ENCODE measurements at regions not wholly inside any gene's neighbourhood (a gene's known extent, or its start where the extent isn't known, plus 50 kb on each side); places are given as distances from the start of the nearest gene placed in this dataset.

DNA sequence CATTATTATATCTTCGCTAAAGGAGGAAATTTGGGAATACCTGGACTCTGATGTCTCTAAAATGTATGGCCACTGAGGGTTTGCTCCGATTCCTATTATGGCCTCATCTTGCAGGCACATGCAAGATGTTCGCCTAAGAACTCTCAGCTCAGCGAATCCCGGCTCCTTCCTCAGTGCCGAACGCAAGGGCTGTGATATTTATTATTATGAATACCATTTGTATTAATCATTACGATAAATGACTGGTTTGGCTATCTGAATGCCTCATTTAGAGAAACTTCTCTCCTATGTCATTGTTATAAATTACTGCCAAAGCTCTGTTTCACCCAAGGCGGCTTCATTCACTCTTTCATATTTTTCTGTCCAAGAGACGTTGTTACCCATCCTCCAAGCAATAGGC is 369.7 kb upstream of the TSHZ3 start:
- DNase-seq, result no peak

GRCh38 chr19:31723101-31723500 is 373.9 kb upstream of the TSHZ3 start:
- no peak for DNase-seq

- DNase-seq, result no peak
These were observed 375.8 kb upstream of the TSHZ3 start for GRCh38 chr19:31725051-31725450.

GRCh38 chr19:31727536-31727935 is 378.3 kb upstream of the TSHZ3 start:
- no peak for DNase-seq

GRCh38 chr19:31730270-31730669 is 381.0 kb upstream of the TSHZ3 start:
- DNase-seq, result no peak

- no peak for DNase-seq
These were observed 384.4 kb upstream of the TSHZ3 start for GRCh38 chr19:31733591-31733990.

- DNase-seq, result no peak
These were observed 393.0 kb upstream of the TSHZ3 start for GRCh38 chr19:31742249-31742648.

GRCh38 chr19:31745731-31746130 is 396.5 kb upstream of the TSHZ3 start:
- no peak for DNase-seq

DNA sequence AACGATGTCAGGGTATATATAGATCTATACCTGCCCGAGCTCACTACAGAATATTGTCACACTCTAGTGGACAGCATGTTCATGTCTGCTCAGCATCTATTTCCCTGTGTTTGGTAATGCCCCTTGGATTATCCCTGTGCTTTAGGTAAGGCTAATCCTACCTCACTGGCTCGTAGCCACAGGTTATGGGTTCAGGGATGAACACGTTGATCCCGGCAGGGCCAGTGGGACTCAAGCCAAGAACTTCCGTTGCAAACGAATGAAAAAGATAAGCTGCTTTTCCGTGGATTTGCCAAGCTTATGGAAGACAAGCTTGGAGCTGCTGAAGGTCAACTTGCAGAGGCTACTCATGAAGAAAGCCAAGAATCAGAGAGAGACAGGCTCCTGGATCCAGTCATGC is 400.0 kb upstream of the TSHZ3 start:
- DNase-seq, result no peak

DNA sequence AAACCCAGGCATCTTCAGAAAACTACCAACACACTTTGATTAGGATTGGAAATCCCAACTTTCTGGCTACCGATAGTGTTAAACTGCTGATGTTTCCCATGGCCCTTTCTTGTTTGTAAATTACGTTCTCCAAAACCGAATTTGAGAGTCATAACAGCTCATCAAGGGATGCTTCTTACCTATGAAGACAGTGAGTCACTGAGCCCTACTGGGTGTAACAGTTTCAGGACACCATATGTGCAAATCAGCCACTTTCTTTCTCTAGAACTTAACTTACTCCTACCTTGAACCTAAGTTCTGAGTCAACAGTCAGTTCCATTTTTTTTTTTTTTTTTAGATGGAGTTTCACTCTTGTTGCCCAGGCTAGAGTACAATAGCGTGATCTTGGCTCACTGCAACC is 410.1 kb upstream of the TSHZ3 start:
- DNase-seq, result no peak

DNA sequence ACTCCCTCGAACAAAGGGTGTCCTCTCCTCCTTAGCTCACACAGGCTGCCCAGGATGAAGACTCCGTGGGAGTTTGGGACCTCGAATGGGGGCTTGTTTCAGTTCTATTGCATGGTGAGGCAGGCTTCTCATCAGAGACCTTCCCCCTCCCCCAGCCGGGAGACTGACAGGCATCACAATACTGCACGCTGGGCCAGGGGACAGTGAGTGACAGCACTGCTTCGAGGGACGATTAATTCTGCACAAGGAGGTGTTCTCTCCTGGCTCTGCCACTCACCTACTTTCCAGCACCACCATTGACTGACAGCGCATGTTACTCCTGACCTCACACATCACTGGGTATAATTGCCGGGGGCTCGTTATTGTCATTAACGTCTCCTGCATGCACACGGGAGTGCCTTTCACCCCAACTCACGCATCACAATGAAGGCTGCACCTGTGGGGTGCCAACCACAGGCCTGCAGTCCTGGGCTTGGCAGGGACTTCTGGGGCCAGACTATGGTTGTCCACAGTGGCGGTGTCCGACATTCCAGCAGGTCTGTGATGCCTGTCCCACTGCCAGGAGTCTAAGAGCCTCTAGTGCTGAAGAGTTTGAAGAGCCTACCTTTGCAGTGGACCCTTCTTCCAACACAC is 412.2 kb upstream of the TSHZ3 start:
- DNase-seq, result no peak

- DNase-seq, result no peak
These were observed 421.0 kb upstream of the TSHZ3 start for GRCh38 chr19:31770223-31770622.

- DNase-seq, result no peak
These were observed 423.7 kb upstream of the TSHZ3 start for GRCh38 chr19:31772915-31773314.

DNA sequence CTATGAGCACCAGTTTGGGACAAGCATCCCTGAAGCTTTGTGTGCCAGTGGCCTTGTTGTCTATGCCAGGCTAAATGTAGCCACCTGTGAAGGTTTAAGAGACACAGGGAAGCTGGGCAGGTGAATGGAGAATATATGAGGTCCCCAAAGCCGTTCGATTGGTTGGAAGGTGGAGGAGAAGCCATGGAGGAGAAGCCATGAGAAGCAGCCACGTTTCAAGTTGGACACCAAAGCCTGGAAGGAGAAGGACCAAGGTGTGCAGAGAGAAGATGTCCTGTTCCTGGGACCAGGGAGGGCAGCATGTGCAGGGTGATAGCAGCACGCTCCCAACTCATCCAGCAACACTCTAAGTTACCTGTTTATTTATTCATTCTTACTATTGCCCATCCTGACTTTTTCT is 432.3 kb upstream of the TSHZ3 start:
- DNase-seq, result no peak

- DNase-seq, result no peak
These were observed 434.4 kb upstream of the TSHZ3 start for GRCh38 chr19:31783592-31783991.

- DNase-seq, result no peak
These were observed 435.4 kb upstream of the TSHZ3 start for GRCh38 chr19:31784671-31785101.

DNA sequence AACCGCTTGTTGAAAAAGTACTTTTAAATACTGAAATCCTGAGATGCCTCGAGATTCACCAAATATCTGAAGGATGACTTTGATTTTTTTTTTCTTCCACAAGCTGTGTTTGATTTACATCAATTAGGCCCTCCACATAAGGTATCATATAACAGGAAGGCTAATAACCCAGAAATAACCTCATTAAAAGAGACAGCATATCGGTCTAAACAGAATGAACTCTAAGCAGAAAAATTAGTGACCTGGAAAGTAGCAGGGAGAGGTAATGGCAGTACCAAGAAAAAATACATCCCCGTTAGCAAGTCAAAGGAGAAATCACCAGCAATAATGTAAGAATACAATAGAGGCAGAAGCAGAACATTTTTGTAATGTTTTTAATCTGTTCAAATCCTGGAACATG is 452.4 kb upstream of the TSHZ3 start:
- DNase-seq, result no peak

GRCh38 chr19:31803835-31804446 is 454.7 kb upstream of the TSHZ3 start:
- DNase-seq, result no peak

DNA sequence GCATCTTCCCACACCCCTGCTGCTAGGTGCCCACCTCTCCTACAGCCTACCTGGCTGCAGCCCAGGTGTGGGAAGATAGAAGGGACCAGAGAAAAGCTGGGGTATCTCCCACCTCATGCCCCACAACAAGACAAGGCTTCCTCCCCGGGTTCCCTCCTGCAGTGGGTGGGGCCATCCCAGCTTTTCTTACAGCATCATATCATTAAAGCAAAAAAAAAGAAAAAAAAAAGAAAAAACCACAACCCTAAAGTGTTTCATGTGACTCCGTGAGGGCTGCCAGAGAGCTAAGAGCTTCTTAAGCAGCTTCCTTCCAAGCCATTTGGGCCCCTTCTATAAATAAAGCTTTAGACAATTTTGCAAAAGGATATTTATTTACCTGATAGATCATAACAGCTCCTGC is 455.4 kb upstream of the TSHZ3 start:
- no peak for DNase-seq

DNA sequence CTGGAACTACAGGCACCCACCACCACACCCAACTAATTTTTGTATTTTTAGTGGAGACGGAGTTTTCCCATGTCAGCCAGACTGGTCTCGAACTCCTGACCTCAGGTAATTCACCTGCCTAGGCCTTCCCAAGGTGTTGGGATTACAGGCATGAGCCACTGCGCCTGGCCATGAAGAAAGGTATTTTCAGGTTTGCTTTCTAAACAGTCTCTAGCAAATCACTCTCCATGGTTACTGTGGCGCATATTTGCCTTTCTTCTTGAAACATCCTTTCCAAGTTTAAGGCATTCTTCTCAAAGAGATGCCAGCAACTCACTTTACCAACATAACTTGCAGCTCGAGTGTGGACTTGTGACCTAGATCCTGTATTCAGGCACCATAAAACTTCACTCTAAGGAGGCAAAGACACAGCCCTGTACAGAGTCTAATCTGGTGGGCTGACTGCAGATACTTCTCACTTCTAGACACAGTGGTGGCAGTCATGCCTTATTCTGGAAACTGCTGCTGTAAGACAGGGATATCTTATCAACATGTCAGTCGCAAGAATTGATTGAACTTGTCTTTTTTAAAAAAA is 461.4 kb upstream of the TSHZ3 start:
- no peak for DNase-seq

DNA sequence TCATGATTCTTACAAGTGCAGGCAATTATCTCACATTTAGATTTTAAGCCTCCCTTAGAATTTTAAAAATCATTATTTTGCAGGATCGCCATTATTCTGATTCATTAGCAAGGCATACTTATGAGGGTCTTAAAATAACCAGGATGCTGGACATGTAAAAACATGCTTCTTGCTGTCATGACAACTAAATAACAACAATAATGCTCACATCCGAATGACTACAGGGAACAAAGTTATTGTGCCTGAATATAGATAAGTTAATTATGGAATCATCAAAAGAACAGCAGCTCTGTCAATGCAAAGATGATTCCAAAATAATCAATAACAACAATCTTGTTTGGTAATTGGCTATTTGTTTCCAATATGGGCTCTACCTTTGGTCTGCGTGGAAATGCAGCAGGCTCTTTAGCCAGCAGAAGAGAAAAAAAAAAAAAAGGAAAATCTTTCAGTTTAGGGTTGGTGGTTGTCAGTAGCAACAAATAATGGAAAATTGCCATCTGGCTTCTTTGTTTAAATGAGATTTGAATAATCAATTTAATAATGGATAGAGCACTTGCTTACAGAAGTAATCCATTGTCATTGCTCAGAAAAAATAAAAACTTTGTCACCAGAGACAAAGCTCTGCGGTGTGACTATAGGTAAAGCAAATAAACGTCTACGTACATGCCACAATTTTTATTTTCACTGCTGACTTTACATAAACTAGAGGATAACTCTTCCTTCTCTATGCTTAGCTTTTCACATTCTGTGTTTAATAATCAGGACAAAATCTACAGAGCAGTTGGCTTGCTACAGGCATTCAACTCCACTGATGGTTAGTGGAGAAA is 468.9 kb upstream of the TSHZ3 start:
- no peak for DNase-seq

GRCh38 chr19:31818798-31819105 is 469.5 kb upstream of the TSHZ3 start:
- DNase-seq, result no peak

DNA sequence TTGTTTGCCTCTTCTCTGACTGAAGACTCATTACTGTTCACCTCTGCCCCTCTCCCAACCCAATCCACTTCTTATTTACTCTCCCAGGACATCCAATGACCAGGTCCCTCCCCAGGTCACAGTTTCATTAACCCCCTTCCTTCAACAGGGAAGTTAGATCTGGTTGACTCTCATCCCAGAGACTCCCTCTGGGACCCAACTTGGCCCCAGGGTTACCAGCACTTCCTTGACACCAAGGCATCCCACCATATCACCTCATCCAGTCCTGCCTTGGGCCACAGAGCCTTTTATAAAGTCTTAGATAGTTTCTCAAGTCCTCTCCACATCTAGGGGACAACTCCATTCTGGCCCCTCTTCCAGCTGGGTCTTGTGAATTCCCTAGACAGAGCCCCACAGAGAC is 470.6 kb upstream of the TSHZ3 start:
- DNase-seq, result no peak

GRCh38 chr19:31821346-31821745 is 472.1 kb upstream of the TSHZ3 start:
- DNase-seq, result no peak
